GM12878 (cell line): ENCODE measurements at regions not wholly inside any gene's neighbourhood (a gene's known extent, or its start where the extent isn't known, plus 50 kb on each side); places are given as distances from the start of the nearest gene placed in this dataset.
A peak's percentile ranks its signal among the peaks of the same experiment; 100 is the strongest.
"Not testable (repeated sequence)": the region's sequence is repeated elsewhere in the genome, so short reads cannot be mapped to it uniquely, and the experiment has no call there.

ENCODE experiments used
- ATAC-seq: fragments of 200-7000 bp; cut with Tn5 transposase; 3 replicates; pipeline ENCODE4 v1.9.1; 2020; ENCODE audit warnings: mild to moderate bottlenecking, moderate library complexity
- BruUV-seq: library from RNA; stranded (reverse); fragments of 400-500 nt; replicated peaks from 2 replicates; lab custom pipeline; 2021; lab: Mats Ljungman, UMichigan
- CTCF ChIA-PET: fragments of 300-600 bp; sonication (Branson Sonifier 250); formaldehyde crosslinking; extraction: SDS; loops from one replicate; lab custom pipeline; 2021; ENCODE audit warnings: inconsistent platforms; lab: Yijun Ruan, JAX
- POLR2A ChIA-PET: fragments of 350-600 bp; formaldehyde crosslinking; extraction: SDS; loops from one replicate; lab custom pipeline; 2021; ENCODE audit warnings: inconsistent platforms; lab: Charles Lee
- RAD21 ChIA-PET: fragments of 300-600 bp; sonication (Branson Sonifier 250); formaldehyde crosslinking; loops from one replicate; lab custom pipeline; 2023; ENCODE audit warnings: antibody characterized with exemption; ENCODE audit not compliant: unreplicated experiment; lab: Charles Lee
- SMC1A ChIA-PET: fragments of 300-600 bp; sonication (Branson Sonifier 250); formaldehyde crosslinking; loops from one replicate; lab custom pipeline; 2023; ENCODE audit not compliant: unreplicated experiment, uncharacterized antibody; lab: Charles Lee
- DNase-seq: peaks from one replicate; pipeline ENCODE4 v3.0.0-alpha.2; 2011; ENCODE audit warnings: low read depth, low spot score
- FAIRE-seq: peaks from 3 replicates; lab custom pipeline; 2011; peaks lifted over from hg19 to GRCh38; lab: Jason Lieb, UNC
- H2AFZ ChIP-seq: 2 replicates; pipeline ENCODE4 v1.6.0; 2011; ENCODE audit warnings: low read depth, low read length, control low read depth; ENCODE audit not compliant: control insufficient read depth
- H3K27ac ChIP-seq: 2 replicates; pipeline ENCODE4 v1.5.1; 2011; ENCODE audit warnings: control low read depth; ENCODE audit not compliant: control insufficient read depth, insufficient read depth
- H3K27me3 ChIP-seq, 2 experiments: replicated peaks in 1 of 2; 2 replicates each; pipeline versions ENCODE4 v1.6.0 to v1.6.1; 2011; ENCODE audit warnings: low read length in 1 of 2; ENCODE audit not compliant: control insufficient read depth in 2 of 2, insufficient read depth in 2 of 2
- H3K36me3 ChIP-seq, 2 experiments: 2 replicates each; pipeline ENCODE4 v1.5.1; 2011; ENCODE audit warnings: low read length in 1 of 2; ENCODE audit not compliant: control insufficient read depth in 2 of 2, insufficient read depth in 2 of 2
- H3K4me1 ChIP-seq: 2 replicates; pipeline ENCODE4 v1.6.1; 2011; ENCODE audit warnings: mild to moderate bottlenecking, low read length, moderate library complexity, mixed read lengths; ENCODE audit not compliant: control insufficient read depth, insufficient read depth
- H3K4me2 ChIP-seq: 2 replicates; pipeline ENCODE4 v1.6.0; 2011; ENCODE audit warnings: control low read depth; ENCODE audit not compliant: control insufficient read depth, insufficient read depth
- H3K4me3 ChIP-seq: fragments of 200-600 bp; sonication (generic); 2 replicates; pipeline ENCODE4 v1.5.1; 2016
- H3K79me2 ChIP-seq: 2 replicates; pipeline ENCODE4 v1.6.0; 2011; ENCODE audit warnings: low read length; ENCODE audit not compliant: control insufficient read depth, insufficient read depth
- H3K9ac ChIP-seq: 2 replicates; pipeline ENCODE4 v1.8.0; 2011; ENCODE audit warnings: low read length, control low read depth, mixed read lengths; ENCODE audit not compliant: control insufficient read depth, insufficient read depth
- H3K9me3 ChIP-seq: replicated peaks from 3 replicates; pipeline ENCODE4 v1.5.1; 2011; ENCODE audit warnings: mild to moderate bottlenecking, low read length; ENCODE audit not compliant: control insufficient read depth, insufficient read depth
- H4K20me1 ChIP-seq: 2 replicates; pipeline ENCODE4 v1.6.0; 2011; ENCODE audit not compliant: control insufficient read depth, insufficient read depth
- WGBS: methylation state at CpG from one replicate; pipeline ENCODE4 v1.1.6; 2016; ENCODE audit warnings: low lambda C conversion rate; ENCODE audit not compliant: insufficient replicate concordance, insufficient coverage; ENCODE audit errors: missing lambda C conversion rate; 5-methylcytosine and 5-hydroxymethylcytosine counted together
- in situ Hi-C: fragments of 300-500 bp; cut with MboI; formaldehyde crosslinking; loops from 9 replicates; pipeline ENCODE4 v1.14.3; 2018; ENCODE audit warnings: mixed read lengths
- intact Hi-C: fragments of 100-400 bp; cut with micrococcal nuclease; formaldehyde crosslinking; loops from one replicate; pipeline ENCODE4 v1.14.2; 2022; ENCODE audit not compliant: unreplicated experiment

DNA sequence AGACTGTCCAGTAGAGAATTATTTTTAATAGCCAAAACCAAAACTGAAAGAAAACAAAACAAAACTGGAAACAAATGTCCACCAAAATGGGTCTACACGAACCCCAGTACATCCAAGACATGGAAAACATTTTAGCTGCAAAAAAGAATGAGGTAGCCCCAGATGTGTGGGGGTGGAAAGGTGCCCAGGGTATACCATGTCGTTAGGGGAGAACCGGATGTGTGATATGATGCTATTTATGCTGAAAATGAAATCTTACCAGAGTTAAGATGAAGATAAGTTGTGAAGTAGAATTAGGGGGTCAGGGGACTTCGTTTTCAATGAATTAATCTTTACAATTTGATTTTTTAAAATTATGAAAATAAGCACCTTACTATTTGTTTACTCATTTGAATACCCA, 72.2 kb downstream of the PROP1 start:
- intact Hi-C loops, H3K27ac ChIP-seq, H3K4me1 ChIP-seq, CTCF ChIA-PET, DNase-seq, in situ Hi-C loops, H2AFZ ChIP-seq, H3K4me3 ChIP-seq, H3K4me2 ChIP-seq, H3K9ac ChIP-seq, H3K36me3 ChIP-seq, H3K9me3 ChIP-seq, H4K20me1 ChIP-seq, H3K79me2 ChIP-seq, H3K27me3 ChIP-seq, BruUV-seq, FAIRE-seq, RAD21 ChIA-PET, SMC1A ChIA-PET, POLR2A ChIA-PET: not testable (repeated sequence)
- WGBS, result 31% methylated on average over 3 of the region's 4 CpGs
- ATAC-seq, result peak; percentile 65

DNA sequence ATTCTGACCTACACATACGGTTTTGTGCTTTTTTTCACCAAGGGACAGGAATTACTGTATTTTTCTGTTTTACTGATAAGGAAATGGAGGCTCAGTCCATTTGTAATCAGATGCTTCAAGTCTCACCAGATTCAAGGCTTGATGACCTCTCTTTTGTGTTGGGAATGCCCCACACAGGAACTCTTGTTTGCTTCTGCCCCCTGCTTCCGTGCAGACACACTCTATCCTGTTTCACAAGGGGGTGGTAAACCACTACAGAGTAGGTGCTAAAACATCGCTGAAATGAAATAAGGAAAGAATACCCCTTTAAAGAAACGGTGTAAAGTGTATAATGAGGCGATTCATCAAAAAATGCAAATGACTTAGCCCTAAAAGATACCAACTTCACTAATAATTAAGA, 72.9 kb downstream of the PROP1 start:
- H4K20me1 ChIP-seq, CTCF ChIA-PET, H3K79me2 ChIP-seq, H3K4me1 ChIP-seq, H3K27ac ChIP-seq, SMC1A ChIA-PET, intact Hi-C loops, POLR2A ChIA-PET, DNase-seq, H3K27me3 ChIP-seq, RAD21 ChIA-PET, BruUV-seq, H3K4me2 ChIP-seq, H3K4me3 ChIP-seq, in situ Hi-C loops, FAIRE-seq, H3K9me3 ChIP-seq, H2AFZ ChIP-seq, H3K36me3 ChIP-seq, H3K9ac ChIP-seq: not testable (repeated sequence)
- 82% methylated on average over 2 of the region's 5 CpGs for WGBS
- peak; percentile 65 for ATAC-seq

DNA sequence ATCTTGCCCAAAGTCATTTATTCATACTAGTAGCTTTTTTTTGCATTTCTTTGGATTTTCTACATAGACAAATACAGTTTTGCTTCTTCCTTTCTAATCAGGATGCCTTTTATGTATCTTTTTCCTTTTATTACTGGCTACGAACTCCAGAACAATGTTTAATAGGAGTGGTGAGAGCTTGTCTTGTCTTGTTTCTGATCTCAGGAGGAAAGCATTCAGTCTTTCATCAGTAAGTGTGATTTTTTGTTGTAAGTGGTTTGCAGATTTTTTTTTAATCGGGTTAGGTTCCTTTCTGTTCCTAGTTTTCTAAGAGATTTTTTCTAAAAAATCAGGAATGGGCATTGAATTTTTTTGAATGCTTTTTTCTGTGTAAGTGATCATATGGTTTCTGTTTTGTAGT, 86.8 kb downstream of the PROP1 start:
- SMC1A ChIA-PET, RAD21 ChIA-PET, H3K4me2 ChIP-seq, H2AFZ ChIP-seq, H3K4me3 ChIP-seq, DNase-seq, H3K9me3 ChIP-seq, H3K4me1 ChIP-seq, H3K79me2 ChIP-seq, CTCF ChIA-PET, H3K36me3 ChIP-seq, BruUV-seq, H3K27ac ChIP-seq, H3K27me3 ChIP-seq, H3K9ac ChIP-seq, ATAC-seq, H4K20me1 ChIP-seq, intact Hi-C loops, POLR2A ChIA-PET: not testable (repeated sequence)
- peak; percentile 71 for FAIRE-seq
- in situ Hi-C loops, result loop anchor here (5.0 kb wide), 1 partner anchor 1972 kb away; no protein-coding TSS in a partner anchor
- 94% methylated on average over 2 of the region's 2 CpGs for WGBS

DNA sequence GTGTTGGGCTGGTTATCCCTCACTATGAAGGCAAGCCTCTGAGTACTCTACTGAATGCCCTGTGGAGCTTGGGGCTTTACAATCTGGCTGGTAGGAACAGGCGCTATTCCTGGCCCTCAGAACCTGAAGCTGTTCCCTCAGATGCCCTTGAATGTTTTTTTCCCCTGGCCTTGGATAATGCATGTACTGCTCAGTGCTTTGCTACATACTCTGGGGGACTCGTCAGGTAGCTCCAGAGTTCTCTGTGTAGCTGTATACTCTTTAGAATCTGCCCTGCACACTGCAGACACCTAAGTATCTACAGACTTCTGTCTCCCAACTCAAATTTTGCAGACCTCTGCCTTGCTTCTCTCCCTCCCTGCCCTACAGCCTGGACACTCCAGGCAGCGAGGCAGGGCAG, 93.2 kb downstream of the PROP1 start:
- RAD21 ChIA-PET, H3K27me3 ChIP-seq, SMC1A ChIA-PET, H3K9ac ChIP-seq, FAIRE-seq, ATAC-seq, H2AFZ ChIP-seq, CTCF ChIA-PET, H3K4me1 ChIP-seq, H3K4me2 ChIP-seq, BruUV-seq, H3K27ac ChIP-seq, intact Hi-C loops, H3K36me3 ChIP-seq, H3K9me3 ChIP-seq, H3K79me2 ChIP-seq, DNase-seq, H4K20me1 ChIP-seq, in situ Hi-C loops, POLR2A ChIA-PET, H3K4me3 ChIP-seq: not testable (repeated sequence)
- 56% methylated on average over 1 of the region's 3 CpGs for WGBS
